ENCODE measurements at regions not wholly inside any gene's neighbourhood (a gene's known extent, or its start where the extent isn't known, plus 50 kb on each side); places are given as distances from the start of the nearest gene placed in this dataset.
"Not testable (repeated sequence)": the region's sequence is repeated elsewhere in the genome, so short reads cannot be mapped to it uniquely, and the experiment has no call there.

GRCh38 chr2:131828633-131829455, 301.2 kb downstream of the CCDC74A start:
- not testable (repeated sequence) for TF ChIP-seq POLR2A, POLR2AphosphoS5 (IDR thresholded peaks at IDR 0.05; ENCODE audit: low read depth, low read length)
